K562 (cell line): ENCODE measurements at regions not wholly inside any gene's neighbourhood (a gene's known extent, or its start where the extent isn't known, plus 50 kb on each side); places are given as distances from the start of the nearest gene placed in this dataset.

ENCODE experiments used
- ATAC-seq: fragments of 200-7000 bp; cut with Tn5 transposase; 3 replicates; pipeline ENCODE4 v1.9.1; 2020; ENCODE audit warnings: moderate library complexity
- BruUV-seq: library from RNA; stranded (reverse); fragments of 400-500 nt; replicated peaks from 2 replicates; lab custom pipeline; 2021; lab: Mats Ljungman, UMichigan
- CTCF ChIA-PET: fragments of 300-600 bp; formaldehyde crosslinking; extraction: SDS; loops from one replicate; lab custom pipeline; 2021; ENCODE audit warnings: low intra/inter-chr PET ratio; lab: Yijun Ruan, JAX
- POLR2A ChIA-PET: fragments of 300-600, 350-650 bp; sonication (Branson Sonifier 250); formaldehyde crosslinking; extraction: SDS; loops from one replicate; lab custom pipeline; 2021; ENCODE audit warnings: antibody characterized with exemption, inconsistent platforms; lab: Yijun Ruan, JAX
- DNase-seq, 4 experiments: peaks; one replicate each; pipeline versions ENCODE4 v3.0.0 to v3.0.0-alpha.2; 2011 to 2018; ENCODE audit warnings: low spot score in 3 of 4, mixed read lengths in 3 of 4; ENCODE audit errors: extremely low read depth in 1 of 4
- FAIRE-seq: peaks from 2 replicates; lab custom pipeline; 2011; peaks lifted over from hg19 to GRCh38; lab: Jason Lieb, UNC
- H2AFZ ChIP-seq: 2 replicates; pipeline ENCODE4 v1.6.0; 2011; ENCODE audit warnings: low read depth, low read length, control low read depth, inconsistent platforms
- H3K27ac ChIP-seq: fragments of 200-600 bp; 3 replicates; pipeline ENCODE4 v1.8.0; 2011; ENCODE audit warnings: low read depth, mild to moderate bottlenecking, control low read depth, inconsistent platforms, low read length, moderate library complexity, mixed read lengths; ENCODE audit errors: extremely low read depth
- H3K27me3 ChIP-seq, 2 experiments: fragments of 300-600 bp in 1 of 2; 2 replicates in 1 of 2; 3 replicates in 1 of 2; pipeline versions ENCODE4 v1.6.0 to v1.8.0; 2011; ENCODE audit warnings: inconsistent platforms in 2 of 2, low read length in 2 of 2, mild to moderate bottlenecking in 1 of 2, mixed read lengths in 1 of 2, moderate library complexity in 1 of 2; ENCODE audit not compliant: control insufficient read depth in 2 of 2, insufficient read depth in 2 of 2
- H3K36me3 ChIP-seq: fragments of 300-600 bp; 3 replicates; pipeline ENCODE4 v1.8.0; 2011; ENCODE audit warnings: mild to moderate bottlenecking, low read length, inconsistent platforms; ENCODE audit not compliant: control insufficient read depth, insufficient read depth
- H3K4me1 ChIP-seq, 2 experiments: fragments of 200-600 bp in 1 of 2; replicated peaks in 1 of 2; 2 replicates in 1 of 2; 3 replicates in 1 of 2; pipeline versions ENCODE4 v1.5.1 to v1.8.0; 2011; ENCODE audit warnings: inconsistent platforms in 2 of 2, low read length in 2 of 2, mild to moderate bottlenecking in 1 of 2, mixed read lengths in 1 of 2, moderate library complexity in 1 of 2; ENCODE audit not compliant: control insufficient read depth in 2 of 2, insufficient read depth in 2 of 2
- H3K4me2 ChIP-seq: 2 replicates; pipeline ENCODE4 v1.6.1; 2011; ENCODE audit warnings: low read length, control low read depth, inconsistent platforms, mixed read lengths; ENCODE audit not compliant: insufficient read depth
- H3K4me3 ChIP-seq: fragments of 200-600 bp; sonication (generic), shearing (Covaris generic); 2 replicates; pipeline ENCODE4 v1.5.1; 2016; ENCODE audit warnings: control low read depth, inconsistent platforms
- H3K79me2 ChIP-seq: fragments of 200-600 bp; 3 replicates; pipeline ENCODE4 v1.8.0; 2011; ENCODE audit warnings: low read length, inconsistent platforms; ENCODE audit not compliant: control insufficient read depth, insufficient read depth
- H3K9ac ChIP-seq, 2 experiments: 2 replicates each; pipeline versions ENCODE4 v1.6.0 to v1.6.1; 2011; ENCODE audit warnings: low read depth in 2 of 2, low read length in 2 of 2, control low read depth in 1 of 2, inconsistent platforms in 1 of 2, mild to moderate bottlenecking in 1 of 2, mixed read lengths in 1 of 2; ENCODE audit not compliant: insufficient read depth in 1 of 2
- H3K9me1 ChIP-seq: one replicate; pipeline ENCODE4 v1.6.0; 2011; ENCODE audit warnings: inconsistent platforms, mild to moderate bottlenecking, low read length, moderate library complexity; ENCODE audit not compliant: control insufficient read depth, insufficient read depth
- H3K9me3 ChIP-seq: replicated peaks from 2 replicates; pipeline ENCODE4 v1.5.1; 2011; ENCODE audit warnings: low read depth, low read length, inconsistent platforms; ENCODE audit not compliant: control insufficient read depth, insufficient read depth
- H4K20me1 ChIP-seq: replicated peaks from 2 replicates; pipeline ENCODE4 v1.6.1; 2011; ENCODE audit warnings: low read length, inconsistent platforms, mixed read lengths; ENCODE audit not compliant: control insufficient read depth, insufficient read depth
- DACH1 ChIP-seq: fragments of 450-650 bp; IDR thresholded peaks from 2 replicates; pipeline ENCODE4 v1.6.1; 2018; ENCODE audit not compliant: partially characterized antibody
- ETV5 ChIP-seq: sonication (generic); formaldehyde crosslinking; IDR thresholded peaks from 2 replicates; pipeline ENCODE4 v1.4.0; 2020; ENCODE audit warnings: low read depth, mild to moderate bottlenecking, missing genetic modification reagents
- FOXA3 ChIP-seq, 2 experiments: fragments of 450-650 bp in 1 of 2; sonication (generic) in 1 of 2; formaldehyde crosslinking; IDR thresholded peaks in 1 of 2; conservative IDR thresholded peaks in 1 of 2; 2 replicates each; pipeline versions ENCODE4 v1.4.0 to v1.8.0; 2020 to 2022; ENCODE audit warnings: mild to moderate bottlenecking in 2 of 2, missing genetic modification reagents in 1 of 2
- FOXJ3 ChIP-seq: sonication (generic); formaldehyde crosslinking; IDR thresholded peaks from 2 replicates; pipeline ENCODE4 v1.4.0; 2020; ENCODE audit warnings: mild to moderate bottlenecking, missing genetic modification reagents
- JUN ChIP-seq, 2 experiments: sonication (generic) in 1 of 2; formaldehyde crosslinking in 1 of 2; IDR thresholded peaks; 2 replicates each; pipeline versions ENCODE4 v1.6.1 to v1.8.0; 2012 to 2022; ENCODE audit warnings: borderline replicate concordance in 2 of 2, mild to moderate bottlenecking in 2 of 2, improper control_type of control experiment in 1 of 2, low read depth in 1 of 2, low read length in 1 of 2, missing genetic modification reagents in 1 of 2
- LEF1 ChIP-seq: fragments of 450-650 bp; IDR thresholded peaks from 2 replicates; pipeline ENCODE4 v1.6.1; 2016; ENCODE audit warnings: mild to moderate bottlenecking
- NR2C1 ChIP-seq, 2 experiments: fragments of 450-650 bp; IDR thresholded peaks; 2 replicates each; pipeline ENCODE4 v1.6.1; 2017; ENCODE audit warnings: mild to moderate bottlenecking in 2 of 2, antibody characterized with exemption in 1 of 2, inconsistent platforms in 1 of 2, missing compliant biosample characterization in 1 of 2, missing genetic modification characterization in 1 of 2
- PTTG1 ChIP-seq: fragments of 450-650 bp; IDR thresholded peaks from 2 replicates; pipeline ENCODE4 v1.6.1; 2016; ENCODE audit warnings: low read depth, mild to moderate bottlenecking, missing genetic modification characterization, missing compliant biosample characterization
- WGBS: fragments of 100-300 bp; shearing (Covaris generic); methylation state at CpG from one replicate; pipeline ENCODE4 v1.1.6; 2016; ENCODE audit warnings: low coverage, mixed read lengths; ENCODE audit not compliant: insufficient coverage; ENCODE audit errors: missing lambda C conversion rate; 5-methylcytosine and 5-hydroxymethylcytosine counted together
- in situ Hi-C: fragments of 300-500 bp; cut with MboI; formaldehyde crosslinking; loops from 4 replicates; pipeline ENCODE4 v1.15.0; 2018; ENCODE audit warnings: inconsistent platforms, mixed read lengths
- intact Hi-C: fragments of 100-400 bp; cut with micrococcal nuclease; formaldehyde crosslinking; loops from 2 replicates; pipeline ENCODE4 v1.14.2; 2022
- TF ChIP-seq, protein P1 (sequence below): fragments of 200-400 bp; formaldehyde crosslinking; IDR thresholded peaks from 2 replicates; pipeline ENCODE4 v1.6.1; 2017; ENCODE audit warnings: mild to moderate bottlenecking, low read depth, low read length, moderate library complexity

GRCh38 chr22:22796724-22797123 lies 90.9 kb upstream of the IGLL5 start:
- Histone ChIP-seq H3K27me3 (peaks cover 21 to 38% of the 10 kb centered on the region in 2 experiments), H3K36me3 (no peaks in the 10 kb centered on the region), H3K4me1 (no peaks in the 10 kb centered on the region), H3K9ac (no peak overlapping the region), H3K79me2 (no peaks in the 10 kb centered on the region), H3K9me1 (no peaks in the 10 kb centered on the region), H3K9me3 (no peaks in the 10 kb centered on the region)
- intact Hi-C loops: no loop called here
- ATAC-seq (no peak), DNase-seq (no peak)
- in situ Hi-C loops: no loop called here
- ChIA-PET CTCF (no interaction called here), POLR2A (interaction anchor here (0.6 to 1.5 kb wide), 6 partner anchors 8 to 727 kb away, joined by 3 to 5 read pairs (median 3); no protein-coding TSS in a partner anchor)
- TF ChIP-seq ETV5 (CRISPR knock-in tag) (no peak), DACH1 (peak; percentile 28), JUN (IDR thresholded peaks at IDR 0.05; ENCODE audit: borderline replicate concordance, low read depth, low read length) (no peak), JUN (CRISPR knock-in tag; IDR thresholded peaks at IDR 0.05; ENCODE audit: borderline replicate concordance) (0 out of 2 replicates have a peak, but pooled peaks have one; percentile 67), NR2C1 (IDR thresholded peaks at IDR 0.05) (no peak), NR2C1 (tag; IDR thresholded peaks at IDR 0.05) (no peak), PTTG1 (tag) (no peak), LEF1 (no peak), FOXA3 (CRISPR knock-in tag; conservative IDR thresholded peaks at IDR 0.05 in 1 of 2, IDR thresholded peaks at IDR 0.05 in 1 of 2) (peak in 1 of 2 experiments; percentile 40; a peak in 1 of 4 replicates), FOXJ3 (CRISPR knock-in tag) (0 out of 2 replicates have a peak, but pooled peaks have one; percentile 6)
- TF ChIP-seq, protein P1, sequence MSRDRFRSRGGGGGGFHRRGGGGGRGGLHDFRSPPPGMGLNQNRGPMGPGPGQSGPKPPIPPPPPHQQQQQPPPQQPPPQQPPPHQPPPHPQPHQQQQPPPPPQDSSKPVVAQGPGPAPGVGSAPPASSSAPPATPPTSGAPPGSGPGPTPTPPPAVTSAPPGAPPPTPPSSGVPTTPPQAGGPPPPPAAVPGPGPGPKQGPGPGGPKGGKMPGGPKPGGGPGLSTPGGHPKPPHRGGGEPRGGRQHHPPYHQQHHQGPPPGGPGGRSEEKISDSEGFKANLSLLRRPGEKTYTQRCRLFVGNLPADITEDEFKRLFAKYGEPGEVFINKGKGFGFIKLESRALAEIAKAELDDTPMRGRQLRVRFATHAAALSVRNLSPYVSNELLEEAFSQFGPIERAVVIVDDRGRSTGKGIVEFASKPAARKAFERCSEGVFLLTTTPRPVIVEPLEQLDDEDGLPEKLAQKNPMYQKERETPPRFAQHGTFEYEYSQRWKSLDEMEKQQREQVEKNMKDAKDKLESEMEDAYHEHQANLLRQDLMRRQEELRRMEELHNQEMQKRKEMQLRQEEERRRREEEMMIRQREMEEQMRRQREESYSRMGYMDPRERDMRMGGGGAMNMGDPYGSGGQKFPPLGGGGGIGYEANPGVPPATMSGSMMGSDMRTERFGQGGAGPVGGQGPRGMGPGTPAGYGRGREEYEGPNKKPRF: no peak
- TF ChIP-seq, all 486 proteins: peak for 4
- WGBS: 0% methylated on average over 2 of the region's 2 CpGs
- Histone ChIP-seq H3K27ac (no peak overlapping the region), H3K4me2 (no peak overlapping the region), H4K20me1 (peaks cover 20% of the 10 kb centered on the region), H2AFZ (no peak overlapping the region), H3K4me3 (no peak overlapping the region)
- no peak for FAIRE-seq
- no TSS peak for BruUV-seq
